GM23248 (cell line): ENCODE measurements at regions not wholly inside any gene's neighbourhood (a gene's known extent, or its start where the extent isn't known, plus 50 kb on each side); places are given as distances from the start of the nearest gene placed in this dataset.

ENCODE experiments used
- DNase-seq: peaks from one replicate; pipeline ENCODE4 v3.0.0-alpha.2; 2015
- H2AFZ ChIP-seq: fragments of 200-600 bp; sonication (generic); 2 replicates; pipeline ENCODE4 v1.6.1; 2016; ENCODE audit warnings: antibody characterized with exemption
- H3F3A ChIP-seq: fragments of 200-600 bp; sonication (generic); 2 replicates; pipeline ENCODE4 v1.6.1; 2016; ENCODE audit warnings: mild to moderate bottlenecking, antibody characterized with exemption, mixed run types; ENCODE audit not compliant: insufficient read depth
- H3K27ac ChIP-seq: fragments of 200-600 bp; sonication (generic); 2 replicates; pipeline ENCODE4 v1.5.1; 2016; ENCODE audit warnings: mild to moderate bottlenecking
- H3K27me3 ChIP-seq: fragments of 200-600 bp; sonication (generic); replicated peaks from 2 replicates; pipeline ENCODE4 v1.6.1; 2016; ENCODE audit warnings: mild to moderate bottlenecking; ENCODE audit not compliant: insufficient read depth
- H3K36me3 ChIP-seq: fragments of 200-600 bp; sonication (generic); 2 replicates; pipeline ENCODE4 v1.6.1; 2016; ENCODE audit warnings: low read depth, mild to moderate bottlenecking
- H3K4me1 ChIP-seq: fragments of 200-600 bp; sonication (generic); 2 replicates; pipeline ENCODE4 v1.6.1; 2016; ENCODE audit warnings: mild to moderate bottlenecking; ENCODE audit not compliant: insufficient read depth
- H3K4me2 ChIP-seq: fragments of 200-600 bp; sonication (generic); one replicate; pipeline ENCODE4 v1.6.1; 2016; ENCODE audit warnings: mild to moderate bottlenecking; ENCODE audit not compliant: unreplicated experiment
- H3K4me3 ChIP-seq: fragments of 200-600 bp; sonication (generic); 2 replicates; pipeline ENCODE4 v1.5.1; 2016; ENCODE audit warnings: mild to moderate bottlenecking
- H3K79me2 ChIP-seq: fragments of 200-600 bp; sonication (generic); 2 replicates; pipeline ENCODE4 v1.6.1; 2016; ENCODE audit warnings: mild to moderate bottlenecking; ENCODE audit not compliant: insufficient read depth
- H3K9ac ChIP-seq: fragments of 200-600 bp; sonication (generic); 2 replicates; pipeline ENCODE4 v1.6.1; 2016; ENCODE audit warnings: mild to moderate bottlenecking
- H3K9me2 ChIP-seq: fragments of 200-600 bp; sonication (generic); 2 replicates; pipeline ENCODE4 v1.6.1; 2016; ENCODE audit warnings: mixed run types, mild to moderate bottlenecking, moderate library complexity; ENCODE audit not compliant: insufficient read depth
- H3K9me3 ChIP-seq: fragments of 200-600 bp; sonication (generic); one replicate; pipeline ENCODE4 v1.6.1; 2017; ENCODE audit warnings: low read depth
- H4K20me1 ChIP-seq: fragments of 200-600 bp; sonication (generic); 2 replicates; pipeline ENCODE4 v1.6.0; 2016; ENCODE audit not compliant: insufficient read depth
- EZH2 ChIP-seq: fragments of 200-600 bp; sonication (generic); IDR thresholded peaks from 2 replicates; pipeline ENCODE4 v1.6.1; 2018; ENCODE audit warnings: antibody characterized with exemption, mild to moderate bottlenecking; ENCODE audit not compliant: insufficient read depth, poor library complexity, severe bottlenecking
- EZH2phosphoT487 ChIP-seq: fragments of 200-600 bp; sonication (generic); IDR thresholded peaks from 2 replicates; pipeline ENCODE4 v1.6.1; 2018; ENCODE audit warnings: antibody characterized with exemption, moderate library complexity, mild to moderate bottlenecking, low read depth; ENCODE audit not compliant: insufficient read depth
- WGBS, 2 experiments: methylation state at CpG; one replicate each; pipeline ENCODE4 v1.1.6; 2015 to 2017; ENCODE audit warnings: low lambda C conversion rate in 2 of 2, low coverage in 1 of 2; ENCODE audit errors: missing lambda C conversion rate in 2 of 2; 5-methylcytosine and 5-hydroxymethylcytosine counted together
- in situ Hi-C: fragments of 300-500 bp; cut with MboI; formaldehyde crosslinking; loops from 2 replicates; pipeline ENCODE4 v1.15.0; 2020

DNA sequence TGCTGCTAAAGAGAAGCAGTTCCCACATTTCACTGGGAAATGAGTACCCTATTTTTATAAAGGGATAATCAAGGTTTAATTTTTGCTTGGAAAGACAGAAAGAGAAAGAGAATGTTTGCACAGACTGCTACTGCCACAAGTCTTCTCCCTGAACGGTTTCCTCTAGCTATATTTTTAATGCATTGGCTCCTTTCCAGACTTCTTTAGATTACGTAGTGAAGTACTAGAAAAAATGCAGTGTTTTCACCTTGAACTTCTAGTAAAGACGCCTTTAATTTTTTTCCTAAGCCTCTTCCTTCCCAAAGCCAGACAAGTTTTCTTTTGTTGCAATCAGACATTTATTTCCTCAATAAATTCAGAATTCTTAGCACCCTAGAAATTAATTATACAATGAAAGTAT lies 248.3 kb upstream of the CCDC54 start:
- WGBS, 2 experiments = 48 to 54% methylated on average over 3 of the region's 3 CpGs
- Histone ChIP-seq H3K4me2 (no peak overlapping the region), H3K27ac (no peak overlapping the region), H4K20me1 (no peaks in the 10 kb centered on the region), H3K27me3 (no peaks in the 10 kb centered on the region), H3K9ac (no peak overlapping the region), H3K79me2 (no peaks in the 10 kb centered on the region), H3K4me1 (peaks cover 10% of the 10 kb centered on the region), H3K4me3 (no peak overlapping the region), H2AFZ (no peak overlapping the region), H3K36me3 (no peaks in the 10 kb centered on the region), H3K9me2 (no peaks in the 10 kb centered on the region), H3F3A (no peaks in the 10 kb centered on the region), H3K9me3 (no peaks in the 10 kb centered on the region)
- in situ Hi-C loops = no loop called here
- DNase-seq = peak; percentile 3
- TF ChIP-seq EZH2phosphoT487 (no peak), EZH2 (no peak)

DNA sequence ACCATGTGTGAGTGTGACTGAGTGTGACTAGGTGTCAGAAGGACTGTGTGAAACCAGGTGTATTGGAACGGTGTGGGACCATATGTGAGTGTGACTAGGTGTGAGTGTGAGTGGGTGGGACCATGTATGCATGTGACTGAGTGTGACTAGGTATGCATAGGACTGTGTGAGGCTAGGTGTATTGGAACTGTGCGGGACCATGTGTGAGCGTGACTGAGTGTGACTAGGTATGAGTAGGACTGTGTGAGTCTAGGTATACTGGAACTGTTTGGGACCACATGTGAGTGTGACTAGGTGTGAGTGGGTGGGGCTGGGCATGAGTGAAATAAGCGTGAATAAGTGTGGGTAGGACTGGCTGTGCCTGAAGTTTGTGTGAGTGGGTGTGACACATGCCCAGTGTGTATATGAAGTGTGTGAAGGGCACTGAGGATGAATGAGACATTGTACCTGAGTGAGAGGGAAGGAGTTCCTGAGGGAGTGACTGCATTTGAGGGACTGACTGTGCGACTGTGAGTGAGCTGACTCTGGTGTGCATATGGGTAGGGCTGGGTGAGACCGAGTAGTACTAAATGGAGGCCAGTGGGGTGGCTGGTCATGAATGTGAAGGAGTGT lies 247.0 kb upstream of the CCDC54 start:
- no peak overlapping the region for H3K4me3 ChIP-seq
- no peaks in the 10 kb centered on the region for H3K79me2 ChIP-seq
- no peaks in the 10 kb centered on the region for H3K9me3 ChIP-seq
- H3F3A ChIP-seq = no peaks in the 10 kb centered on the region
- in situ Hi-C loops = no loop called here
- no peaks in the 10 kb centered on the region for H3K27me3 ChIP-seq
- TF ChIP-seq EZH2 (no peak), EZH2phosphoT487 (no peak)
- 73 to 77% methylated on average over 6 of the region's 6 CpGs for whole genome bisulfite sequencing, 2 experiments
- H3K36me3 ChIP-seq = no peaks in the 10 kb centered on the region
- peaks cover 2% of the 10 kb centered on the region; the same call in 1 of the 2 replicates for H3K4me1 ChIP-seq
- H4K20me1 ChIP-seq = no peaks in the 10 kb centered on the region
- no peak overlapping the region for H3K9ac ChIP-seq
- no peak overlapping the region for H2AFZ ChIP-seq
- no peaks in the 10 kb centered on the region for H3K9me2 ChIP-seq
- no peak for DNase-seq
- H3K4me2 ChIP-seq = no peak overlapping the region
- H3K27ac ChIP-seq = no peak overlapping the region

DNA sequence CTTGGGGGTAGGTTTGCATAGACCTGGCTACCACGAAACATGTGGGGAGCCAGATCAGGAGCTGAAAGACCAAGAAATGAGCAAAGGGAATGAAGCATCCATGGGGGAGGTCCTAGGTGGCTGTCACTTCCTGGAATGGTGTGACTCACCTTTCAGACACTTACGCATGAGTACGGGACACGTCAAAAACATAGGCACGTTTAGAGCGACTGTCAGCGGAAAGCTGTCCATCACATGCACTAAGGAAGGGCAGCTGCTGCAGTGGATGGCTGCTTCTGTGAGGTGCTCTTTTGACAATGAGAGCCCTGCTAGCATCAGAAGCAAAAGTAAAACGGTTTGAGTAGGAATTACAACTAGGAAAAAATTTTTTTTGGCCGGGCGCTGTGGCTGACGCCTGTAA lies 244.6 kb upstream of the CCDC54 start:
- Histone ChIP-seq H3K27me3 (no peaks in the 10 kb centered on the region), H4K20me1 (no peaks in the 10 kb centered on the region), H3K9me3 (no peaks in the 10 kb centered on the region), H3K9me2 (no peaks in the 10 kb centered on the region), H3K4me1 (no peaks in the 10 kb centered on the region), H3K36me3 (no peaks in the 10 kb centered on the region), H3K79me2 (no peaks in the 10 kb centered on the region), H2AFZ (no peak overlapping the region), H3K27ac (no peak overlapping the region), H3F3A (no peaks in the 10 kb centered on the region), H3K4me3 (no peak overlapping the region), H3K9ac (no peak overlapping the region), H3K4me2 (no peak overlapping the region)
- TF ChIP-seq EZH2 (no peak), EZH2phosphoT487 (no peak)
- WGBS, 2 experiments = 85 to 87% methylated on average over 11 of the region's 11 CpGs
- DNase-seq = no peak
- in situ Hi-C loops = no loop called here

DNA sequence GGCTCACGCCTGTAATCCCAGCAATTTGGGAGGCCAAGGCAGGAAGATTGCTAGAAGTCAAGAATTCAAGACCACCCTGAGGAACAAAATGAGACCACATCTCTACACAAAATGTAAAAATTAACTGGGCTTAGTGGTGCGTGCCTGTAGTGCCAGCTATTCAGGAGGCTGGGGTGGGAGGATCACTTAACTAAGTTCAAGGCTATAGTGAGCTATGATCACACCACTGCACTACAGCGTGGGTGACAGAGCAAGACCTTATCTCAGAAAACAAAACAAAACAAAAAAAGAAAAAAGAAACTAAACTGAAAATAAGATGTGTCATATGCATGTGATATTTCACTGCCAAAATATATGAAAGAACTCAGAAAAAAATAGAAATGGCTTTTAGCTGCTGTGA lies 243.3 kb upstream of the CCDC54 start:
- Histone ChIP-seq H3K9ac (no peak overlapping the region), H3K79me2 (no peaks in the 10 kb centered on the region), H3K27ac (no peak overlapping the region), H2AFZ (no peak overlapping the region), H3K9me2 (no peaks in the 10 kb centered on the region), H3K4me2 (no peak overlapping the region), H3K4me3 (no peak overlapping the region), H3F3A (no peaks in the 10 kb centered on the region), H3K4me1 (no peaks in the 10 kb centered on the region), H3K36me3 (no peaks in the 10 kb centered on the region), H3K9me3 (no peaks in the 10 kb centered on the region), H3K27me3 (no peaks in the 10 kb centered on the region), H4K20me1 (no peaks in the 10 kb centered on the region)
- DNase-seq = no peak
- in situ Hi-C loops = no loop called here
- TF ChIP-seq EZH2phosphoT487 = no peak
- TF ChIP-seq EZH2 = no peak
- WGBS, 2 experiments = 85 to 91% methylated on average over 3 of the region's 3 CpGs

DNA sequence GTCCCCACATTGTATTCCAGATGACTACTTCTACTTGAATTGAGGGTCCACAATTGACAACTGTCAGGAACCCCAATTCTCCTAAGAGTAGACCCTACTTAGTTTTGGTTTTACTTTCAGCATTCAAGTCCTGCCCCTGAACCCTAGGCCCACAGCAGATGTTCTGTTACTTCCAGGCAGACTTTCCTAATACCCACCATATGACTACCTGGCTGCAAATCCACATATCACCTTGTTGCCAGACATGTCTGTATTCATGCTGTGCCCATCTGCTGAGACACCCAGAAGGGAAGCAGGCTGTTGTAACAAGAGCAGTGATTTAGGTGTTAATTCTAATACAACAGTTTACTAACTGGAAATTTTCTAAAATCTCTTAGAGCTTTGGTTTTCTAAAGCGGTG lies 235.1 kb upstream of the CCDC54 start:
- H3K9ac ChIP-seq = no peak overlapping the region
- H3K4me3 ChIP-seq = no peak overlapping the region
- no peaks in the 10 kb centered on the region for H4K20me1 ChIP-seq
- no peak for TF ChIP-seq EZH2
- TF ChIP-seq EZH2phosphoT487 = no peak
- in situ Hi-C loops = no loop called here
- H3K27ac ChIP-seq = no peak overlapping the region
- H3K9me2 ChIP-seq = no peaks in the 10 kb centered on the region
- no peaks in the 10 kb centered on the region for H3K79me2 ChIP-seq
- no peak for DNase-seq
- no peaks in the 10 kb centered on the region for H3K4me1 ChIP-seq
- no peaks in the 10 kb centered on the region for H3F3A ChIP-seq
- H3K27me3 ChIP-seq = no peaks in the 10 kb centered on the region
- 88 to 91% methylated on average over 1 of the region's 1 CpG for WGBS, 2 experiments
- no peaks in the 10 kb centered on the region for H3K36me3 ChIP-seq
- no peak overlapping the region for H3K4me2 ChIP-seq
- H3K9me3 ChIP-seq = no peaks in the 10 kb centered on the region
- no peak overlapping the region for H2AFZ ChIP-seq
